ENCODE measurements at regions not wholly inside any gene's neighbourhood (a gene's known extent, or its start where the extent isn't known, plus 50 kb on each side); places are given as distances from the start of the nearest gene placed in this dataset.

DNA sequence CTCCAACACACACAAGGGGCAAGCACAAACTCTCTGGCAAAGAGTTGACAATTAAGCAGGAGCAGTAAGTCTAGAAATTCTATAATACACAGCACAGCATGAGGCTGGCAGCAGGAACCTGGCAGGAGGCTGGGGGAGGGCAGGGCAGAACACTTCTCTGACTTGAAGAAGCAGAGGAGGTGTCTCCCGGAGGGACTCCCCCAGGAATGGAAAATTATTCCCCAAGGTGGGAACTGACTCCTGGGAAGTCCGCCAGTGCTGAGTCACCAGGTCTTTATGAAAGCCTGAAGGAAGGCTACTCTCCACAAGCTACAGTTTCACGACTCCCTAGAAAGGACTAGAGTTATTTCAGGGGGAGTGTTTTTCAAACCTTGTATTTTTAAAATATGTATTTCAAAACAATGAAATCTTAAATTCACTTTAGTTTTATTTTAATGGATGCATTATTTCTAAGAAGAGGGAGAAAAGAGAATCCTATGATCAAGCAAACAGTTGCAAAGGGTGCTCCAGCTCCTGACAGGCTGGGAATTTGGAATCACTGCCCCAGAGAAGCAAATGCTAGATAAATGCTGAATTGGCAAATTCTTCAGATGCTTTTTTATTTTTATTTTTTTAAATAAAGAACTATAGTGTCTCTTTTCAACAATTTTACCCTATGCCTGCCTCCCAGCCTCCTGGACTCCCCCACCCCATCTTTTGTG lies 192.8 kb downstream of the LY86 start:
- no peak for DNase-seq (ENCODE audit: low read depth in 1 of 2, low spot score in 1 of 2)

DNA sequence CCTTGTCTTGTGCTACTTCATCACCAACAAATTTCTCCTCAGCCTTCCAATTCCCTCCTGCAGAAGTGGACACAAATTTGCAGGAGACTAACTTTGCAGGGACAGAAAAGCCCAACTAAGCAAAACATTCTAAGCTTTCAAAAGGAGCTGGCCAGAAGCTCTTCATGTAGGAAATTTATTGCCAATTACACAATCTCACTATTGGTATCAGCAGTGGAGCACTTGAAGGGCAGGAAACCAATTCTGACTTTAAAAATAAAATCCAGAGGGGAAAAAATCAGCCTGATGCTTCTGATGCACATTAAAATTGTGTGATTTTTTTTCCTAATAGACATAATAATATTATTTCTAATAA lies 193.3 kb downstream of the LY86 start:
- no peak for DNase-seq (ENCODE audit: low read depth in 1 of 2, low spot score in 1 of 2)

DNA sequence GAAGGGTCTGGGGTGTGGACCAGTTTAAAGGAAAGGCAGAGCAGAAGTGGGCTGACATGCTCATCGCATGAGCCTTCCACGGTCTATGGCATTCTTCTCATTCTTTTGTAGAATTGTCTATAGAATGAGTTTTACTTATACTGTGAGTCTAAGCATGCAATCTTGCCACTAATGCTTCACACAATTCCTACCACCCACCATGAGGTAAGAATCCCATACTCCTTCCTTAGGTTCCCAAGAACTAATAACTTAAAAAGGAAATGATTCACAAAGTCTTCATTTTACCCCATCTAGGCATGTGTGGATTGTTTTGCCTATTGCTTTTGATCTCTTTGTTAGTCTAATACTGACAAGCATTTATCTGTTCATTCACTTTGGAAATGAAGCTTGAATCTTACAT lies 195.2 kb downstream of the LY86 start:
- no peak for DNase-seq (ENCODE audit: low read depth in 1 of 2, low spot score in 1 of 2)

DNA sequence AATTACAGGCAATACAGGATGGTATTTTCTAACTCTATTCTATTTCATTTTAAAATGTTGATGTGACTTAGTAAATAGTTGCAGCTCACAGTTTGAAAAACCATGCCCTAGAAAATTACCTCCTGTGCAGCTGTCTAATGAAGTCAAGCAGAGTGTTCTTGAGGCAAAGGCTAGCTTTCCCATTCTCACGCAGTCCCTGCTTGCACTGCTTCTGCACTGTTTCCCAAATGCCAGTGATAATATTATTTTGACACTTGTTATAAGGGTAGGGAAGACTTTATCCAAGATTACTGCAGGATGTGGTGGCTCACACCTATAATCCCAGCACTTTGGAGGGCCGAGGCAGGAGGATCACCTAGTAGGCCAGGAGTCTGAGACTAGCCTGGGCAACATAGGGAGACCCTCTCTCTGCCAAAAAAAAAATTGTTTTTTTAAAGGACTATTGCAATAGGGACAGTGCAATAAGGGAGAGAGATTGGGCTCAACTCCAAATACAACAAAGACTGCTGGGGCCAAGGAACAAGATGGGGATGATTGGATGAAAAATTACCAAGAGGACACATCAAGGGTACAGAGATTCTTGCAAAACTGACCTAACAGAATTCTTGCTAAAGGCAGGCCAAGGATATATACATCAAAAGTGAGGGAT lies 196.1 kb downstream of the LY86 start:
- no peak for DNase-seq (ENCODE audit: low read depth in 1 of 2, low spot score in 1 of 2)

DNA sequence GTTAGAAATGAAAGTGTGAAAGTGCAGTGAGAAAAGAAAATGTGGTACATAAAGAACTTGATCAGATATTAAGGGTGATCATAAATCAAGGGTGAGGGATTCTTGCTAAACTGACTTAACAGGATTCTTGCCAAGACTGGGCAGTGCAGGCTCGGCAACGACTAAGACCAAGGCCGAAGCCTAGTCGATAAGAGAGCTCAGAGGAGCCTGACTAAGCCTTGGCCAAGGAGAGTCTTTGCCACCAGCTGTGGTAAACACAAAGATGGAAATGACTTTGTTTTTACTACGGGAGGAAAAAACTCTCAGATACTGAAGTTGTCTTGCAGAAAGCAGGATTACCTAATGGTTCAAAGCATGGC lies 196.6 kb downstream of the LY86 start:
- DNase-seq (ENCODE audit: low read depth in 1 of 2, low spot score in 1 of 2) = no peak

DNA sequence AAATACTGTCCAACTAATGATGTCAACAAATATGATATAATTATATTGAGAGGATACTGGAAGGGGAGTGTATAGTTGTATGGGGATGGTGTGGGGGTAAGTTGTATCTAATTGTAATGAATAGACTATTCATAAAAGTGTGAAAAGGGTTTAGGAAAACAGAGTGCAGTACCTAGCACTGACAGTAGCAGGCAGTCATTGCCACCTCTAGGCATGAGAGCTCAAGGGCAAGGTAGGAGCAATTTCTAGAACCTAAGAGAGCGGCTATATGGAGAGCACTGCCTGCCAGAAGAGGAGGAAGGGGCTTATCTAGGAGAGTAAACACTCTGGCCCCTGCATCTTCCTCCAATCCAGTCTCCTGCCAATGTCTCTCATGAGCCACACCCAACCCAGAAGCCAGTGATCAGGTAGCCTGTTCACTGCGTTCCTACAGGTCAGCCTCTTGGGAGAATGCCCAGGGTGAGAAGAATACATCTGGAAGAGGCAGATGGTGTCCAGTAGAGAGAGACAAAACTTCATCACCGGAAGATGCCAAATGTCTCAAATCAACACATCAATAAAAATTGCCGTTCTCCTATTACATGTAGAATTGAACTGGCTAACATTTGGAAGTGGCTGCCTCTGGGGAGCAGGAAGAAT lies 200.0 kb downstream of the LY86 start:
- no peak for DNase-seq (ENCODE audit: low read depth in 1 of 2, low spot score in 1 of 2)

- no peak for DNase-seq (ENCODE audit: low read depth in 1 of 2, low spot score in 1 of 2)
These were observed 201.9 kb downstream of the LY86 start for GRCh38 chr6:6790393-6790792.

DNA sequence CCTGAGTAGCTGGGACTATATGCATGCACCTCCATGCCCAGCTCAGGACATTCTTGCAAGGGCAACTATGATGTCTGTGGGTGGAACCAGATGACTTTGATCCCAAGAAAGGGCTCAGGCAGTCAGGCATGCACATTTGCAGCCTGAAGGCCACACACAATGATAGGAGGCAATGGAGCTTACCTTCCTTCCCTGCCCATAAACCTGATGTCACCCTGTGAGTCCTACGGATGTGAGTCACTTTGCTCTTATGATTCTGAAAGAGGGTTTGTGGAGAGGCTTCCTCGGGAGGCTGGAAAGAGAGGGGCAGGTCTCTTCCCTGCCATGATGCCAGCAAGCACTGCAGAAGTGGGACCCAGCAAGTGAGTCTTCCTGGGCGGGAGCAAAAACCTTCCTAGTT lies 202.4 kb downstream of the LY86 start:
- DNase-seq (ENCODE audit: low read depth in 1 of 2, low spot score in 1 of 2) = no peak

DNA sequence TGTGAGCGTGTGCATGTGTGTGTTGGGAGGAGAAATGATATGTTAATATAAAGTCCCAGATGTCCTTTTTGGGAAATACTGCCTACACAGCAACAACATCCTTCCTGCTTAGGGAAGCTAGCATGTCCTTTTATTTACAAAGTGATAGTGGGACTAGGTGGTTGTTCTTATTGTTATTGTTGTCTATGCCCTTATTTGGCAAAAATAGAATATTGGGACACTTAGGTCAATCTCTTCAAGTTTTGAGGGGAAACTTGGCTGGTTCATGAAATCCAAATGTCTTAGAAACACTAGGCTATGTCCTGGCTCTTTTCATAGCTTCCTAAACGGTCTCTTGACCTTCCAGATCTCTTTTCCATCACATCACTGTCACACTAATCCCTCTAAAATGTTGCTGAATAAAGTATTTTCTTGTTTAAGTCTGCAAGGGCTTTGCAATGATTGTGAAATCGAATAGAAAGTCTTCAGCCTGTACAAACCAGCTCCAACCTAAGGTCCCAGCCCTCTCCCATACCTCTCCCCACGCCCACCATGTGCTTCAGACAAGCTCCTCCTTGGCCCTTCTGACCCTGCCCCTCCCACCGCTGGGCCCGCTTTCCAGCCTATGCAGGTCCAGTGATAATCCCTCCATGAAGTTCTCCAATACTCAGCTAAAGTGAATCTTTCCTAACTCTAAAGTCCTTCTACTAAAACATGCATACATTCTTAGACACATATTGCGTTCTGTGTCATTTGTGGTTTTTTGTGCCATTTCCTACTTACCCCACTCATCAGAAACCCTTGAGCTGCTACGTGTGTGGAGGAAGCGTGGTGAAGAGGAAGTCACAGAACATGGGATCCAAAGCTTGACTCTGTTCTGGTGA lies 205.1 kb downstream of the LY86 start:
- DNase-seq (ENCODE audit: low read depth in 1 of 2, low spot score in 1 of 2) = no peak

DNA sequence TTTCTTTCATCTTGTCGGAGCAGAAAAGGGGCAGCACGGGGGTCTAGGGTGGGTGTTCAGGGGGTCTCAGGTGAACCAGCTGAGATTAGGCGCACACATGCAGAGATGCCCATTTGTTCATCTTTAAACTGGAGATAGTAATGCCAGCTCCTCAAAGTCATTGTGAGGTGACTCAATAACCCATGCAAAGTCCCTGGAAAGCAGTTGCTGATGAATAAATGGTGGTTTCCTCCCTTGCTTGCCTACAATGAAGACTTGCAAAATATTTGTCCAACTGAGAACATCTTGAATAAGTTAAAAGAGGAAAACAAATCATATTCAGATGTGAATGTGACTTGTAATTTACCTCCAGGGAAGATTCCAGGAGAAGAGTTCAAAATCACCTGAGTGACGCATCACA lies 206.9 kb downstream of the LY86 start:
- DNase-seq (ENCODE audit: low read depth in 1 of 2, low spot score in 1 of 2) = no peak

GRCh38 chr6:6796818-6797217 lies 208.3 kb downstream of the LY86 start:
- DNase-seq (ENCODE audit: low read depth in 1 of 2, low spot score in 1 of 2) = no peak

DNA sequence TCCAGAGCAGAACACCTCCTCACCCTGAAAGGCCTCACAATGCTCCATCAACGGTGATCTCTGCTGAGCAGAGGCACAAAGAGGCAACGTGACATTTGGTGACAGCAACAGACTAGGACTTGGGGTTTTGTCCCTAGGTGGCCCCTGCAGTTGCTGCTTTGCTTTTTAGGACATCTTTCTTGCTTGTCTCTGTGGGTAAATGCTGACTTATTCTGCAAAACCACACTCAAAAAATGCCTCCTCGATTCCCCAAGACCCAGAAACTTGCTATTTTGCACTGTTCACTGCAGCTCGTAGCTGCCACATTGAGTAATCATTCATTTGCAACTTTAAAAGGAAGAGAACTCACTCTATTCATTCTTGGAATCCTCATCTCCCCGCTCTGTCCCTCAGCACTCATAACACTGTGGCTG lies 209.9 kb downstream of the LY86 start:
- no peak for DNase-seq (ENCODE audit: low read depth in 1 of 2, low spot score in 1 of 2)

GRCh38 chr6:6801005-6801335 lies 212.4 kb downstream of the LY86 start:
- DNase-seq (ENCODE audit: low read depth in 1 of 2, low spot score in 1 of 2) = no peak

DNA sequence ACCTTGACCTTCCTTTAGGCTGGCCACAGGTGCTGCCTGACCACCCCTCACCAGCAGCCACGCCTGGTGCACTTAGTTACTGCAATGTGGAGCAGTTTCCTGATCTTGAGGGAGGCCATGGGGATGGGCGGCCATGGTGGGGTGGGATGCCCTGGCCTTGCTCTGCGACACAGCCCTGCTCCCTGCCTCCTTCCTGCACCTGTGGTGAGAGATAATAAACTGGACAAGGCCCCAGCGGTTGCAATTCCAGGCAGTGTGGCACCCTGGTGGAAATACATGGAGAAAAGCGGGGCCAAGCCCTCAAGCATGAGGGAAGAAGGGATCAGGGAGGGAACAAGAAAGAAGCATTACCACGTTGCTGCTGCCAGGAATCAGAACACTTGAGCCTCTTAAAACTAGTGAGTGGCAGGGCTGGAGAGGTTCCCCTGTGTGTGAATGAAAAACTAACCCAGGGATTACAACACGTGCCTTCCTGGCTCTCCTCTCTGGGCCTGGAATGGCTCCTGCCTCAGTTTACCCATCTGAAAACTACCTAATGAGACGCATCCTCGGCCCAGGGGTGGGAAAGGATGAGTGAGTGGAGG lies 213.2 kb downstream of the LY86 start:
- DNase-seq (ENCODE audit: low read depth in 1 of 2, low spot score in 1 of 2) = no peak

- DNase-seq (ENCODE audit: low read depth in 1 of 2, low spot score in 1 of 2) = no peak
These were observed 214.9 kb downstream of the LY86 start for GRCh38 chr6:6803180-6803977.

- no peak for DNase-seq (ENCODE audit: low read depth in 1 of 2, low spot score in 1 of 2)
These were observed 216.5 kb downstream of the LY86 start for GRCh38 chr6:6804843-6805615.

DNA sequence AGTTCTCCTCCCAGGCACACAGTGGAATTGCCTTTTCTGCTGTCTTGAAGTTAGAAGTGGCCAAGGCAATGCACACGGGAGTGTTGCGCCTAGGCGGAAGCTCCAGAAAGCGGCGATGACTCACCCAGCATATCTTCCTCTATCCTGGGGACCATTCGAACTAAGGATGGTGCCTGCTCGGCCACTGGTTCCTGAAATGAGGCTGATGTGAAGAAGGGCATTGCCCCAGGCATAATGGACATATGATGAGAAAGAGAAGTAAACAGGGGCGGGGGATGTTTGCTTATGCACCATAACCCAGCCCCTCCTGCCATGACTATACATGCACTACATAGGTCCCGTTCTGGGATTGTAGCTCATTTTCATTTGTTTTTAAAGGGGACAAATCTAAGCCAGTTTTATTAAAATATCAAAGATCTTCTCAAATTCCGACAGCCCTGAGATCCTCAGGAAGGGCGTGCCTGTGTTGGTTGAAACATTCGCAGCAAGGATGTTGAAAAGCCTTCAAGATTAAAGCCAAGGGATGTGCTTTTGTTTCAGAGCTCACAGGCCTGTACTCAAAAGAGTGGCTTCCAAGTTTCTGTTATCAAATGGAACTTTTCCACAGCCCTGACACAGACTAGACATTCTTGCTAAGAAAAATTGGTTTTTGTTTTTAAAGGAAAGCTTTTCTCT lies 218.5 kb downstream of the LY86 start:
- no peak for DNase-seq (ENCODE audit: low read depth in 1 of 2, low spot score in 1 of 2)

- no peak for DNase-seq (ENCODE audit: low read depth in 1 of 2, low spot score in 1 of 2)
These were observed 219.8 kb downstream of the LY86 start for GRCh38 chr6:6808343-6808742.

DNA sequence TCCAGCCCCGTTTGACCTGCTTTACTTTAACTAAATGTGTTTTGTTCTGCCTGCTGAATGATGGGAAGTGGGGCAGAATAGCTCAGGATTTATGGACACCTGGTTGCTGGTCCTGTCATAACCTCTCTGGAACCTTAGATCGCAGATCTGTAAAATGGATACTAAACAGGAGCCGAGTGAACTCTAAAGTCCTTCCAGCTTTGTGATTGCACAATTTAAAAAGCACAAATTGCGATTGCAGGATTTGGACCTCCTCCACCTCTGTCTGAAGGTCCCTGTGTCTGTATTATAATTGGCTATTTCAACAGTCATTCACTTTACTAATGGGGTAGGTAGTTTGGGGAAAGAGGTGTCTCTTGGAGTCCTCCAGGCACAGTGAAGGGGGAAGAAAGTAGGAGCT lies 220.4 kb downstream of the LY86 start:
- no peak for DNase-seq (ENCODE audit: low read depth in 1 of 2, low spot score in 1 of 2)

DNA sequence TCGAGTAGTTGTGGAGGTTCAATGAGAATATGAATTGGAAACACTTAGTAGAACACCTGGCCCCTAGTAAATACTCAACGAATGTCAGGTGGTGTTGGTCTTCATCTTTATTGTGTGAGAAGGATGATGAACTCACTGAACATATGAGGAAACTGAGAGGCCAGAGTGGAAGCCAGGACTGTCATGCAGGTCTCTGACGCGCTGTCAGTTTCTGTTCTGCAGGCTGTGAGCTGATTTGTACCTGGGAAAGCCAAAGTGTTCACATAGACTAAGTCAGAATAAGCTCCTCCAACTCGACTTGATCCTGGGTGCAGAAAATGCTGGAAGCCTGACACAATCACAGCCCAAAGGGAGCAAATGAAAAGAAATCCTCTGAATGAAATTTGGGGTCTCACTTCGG lies 222.2 kb downstream of the LY86 start:
- DNase-seq (ENCODE audit: low read depth in 1 of 2, low spot score in 1 of 2) = no peak
